ENCODE measurements at regions not wholly inside any gene's neighbourhood (a gene's known extent, or its start where the extent isn't known, plus 50 kb on each side); places are given as distances from the start of the nearest gene placed in this dataset.

DNA sequence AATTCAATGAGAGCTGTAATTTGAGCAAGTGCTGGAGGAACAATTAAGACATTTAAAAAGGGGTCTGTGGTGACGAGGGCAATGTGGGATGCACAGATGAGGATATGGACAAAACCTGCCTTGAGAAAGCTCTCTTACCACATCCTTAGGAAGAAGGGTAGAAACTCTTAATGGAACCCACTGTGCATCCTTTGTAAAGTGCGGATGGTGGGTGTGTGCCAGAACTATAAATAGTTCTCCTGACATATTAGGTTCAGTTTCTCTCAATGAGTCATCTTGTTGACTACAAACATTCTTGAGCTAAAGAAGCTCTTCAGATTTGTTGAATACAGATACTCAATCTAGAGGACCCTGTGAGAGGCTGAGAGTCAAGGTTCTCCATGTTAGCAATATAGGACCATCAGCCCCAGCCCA lies 106.1 kb upstream of the ANO4 start:
- TF ChIP-seq, protein P1, sequence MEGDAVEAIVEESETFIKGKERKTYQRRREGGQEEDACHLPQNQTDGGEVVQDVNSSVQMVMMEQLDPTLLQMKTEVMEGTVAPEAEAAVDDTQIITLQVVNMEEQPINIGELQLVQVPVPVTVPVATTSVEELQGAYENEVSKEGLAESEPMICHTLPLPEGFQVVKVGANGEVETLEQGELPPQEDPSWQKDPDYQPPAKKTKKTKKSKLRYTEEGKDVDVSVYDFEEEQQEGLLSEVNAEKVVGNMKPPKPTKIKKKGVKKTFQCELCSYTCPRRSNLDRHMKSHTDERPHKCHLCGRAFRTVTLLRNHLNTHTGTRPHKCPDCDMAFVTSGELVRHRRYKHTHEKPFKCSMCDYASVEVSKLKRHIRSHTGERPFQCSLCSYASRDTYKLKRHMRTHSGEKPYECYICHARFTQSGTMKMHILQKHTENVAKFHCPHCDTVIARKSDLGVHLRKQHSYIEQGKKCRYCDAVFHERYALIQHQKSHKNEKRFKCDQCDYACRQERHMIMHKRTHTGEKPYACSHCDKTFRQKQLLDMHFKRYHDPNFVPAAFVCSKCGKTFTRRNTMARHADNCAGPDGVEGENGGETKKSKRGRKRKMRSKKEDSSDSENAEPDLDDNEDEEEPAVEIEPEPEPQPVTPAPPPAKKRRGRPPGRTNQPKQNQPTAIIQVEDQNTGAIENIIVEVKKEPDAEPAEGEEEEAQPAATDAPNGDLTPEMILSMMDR (IDR thresholded peaks at IDR 0.05): no peak
- TF ChIP-seq POLR2A (IDR thresholded peaks at IDR 0.05): no peak

All from uterus (tissue), 2 donors.